ENCODE measurements at regions not wholly inside any gene's neighbourhood (a gene's known extent, or its start where the extent isn't known, plus 50 kb on each side); places are given as distances from the start of the nearest gene placed in this dataset.
A peak's percentile ranks its signal among the peaks of the same experiment; 100 is the strongest.
"Not testable (repeated sequence)": the region's sequence is repeated elsewhere in the genome, so short reads cannot be mapped to it uniquely, and the experiment has no call there.

DNA sequence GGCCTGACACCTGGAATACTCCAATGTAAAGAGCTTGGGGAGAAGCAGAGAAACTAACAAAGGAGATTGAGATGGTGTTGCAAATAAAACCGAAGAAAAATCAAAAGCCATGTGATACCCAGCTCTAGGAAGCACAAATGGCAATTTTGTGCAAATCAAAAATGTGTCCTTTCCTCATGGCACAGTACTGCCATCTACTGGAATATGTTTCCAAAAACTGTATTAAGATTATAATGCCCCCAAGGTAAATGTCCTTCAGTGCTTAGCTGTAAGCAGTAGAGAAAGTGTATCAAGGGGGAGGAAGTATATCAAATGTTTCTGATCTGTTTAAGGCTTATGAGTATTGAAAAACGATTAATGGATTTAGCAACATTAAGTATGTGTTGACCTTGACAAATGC, 620.3 kb downstream of the ZWINT start:
- not testable (repeated sequence) for H3K18ac ChIP-seq (ENCODE audit: low read depth in 1 of 2, low read length in 2 of 2)

DNA sequence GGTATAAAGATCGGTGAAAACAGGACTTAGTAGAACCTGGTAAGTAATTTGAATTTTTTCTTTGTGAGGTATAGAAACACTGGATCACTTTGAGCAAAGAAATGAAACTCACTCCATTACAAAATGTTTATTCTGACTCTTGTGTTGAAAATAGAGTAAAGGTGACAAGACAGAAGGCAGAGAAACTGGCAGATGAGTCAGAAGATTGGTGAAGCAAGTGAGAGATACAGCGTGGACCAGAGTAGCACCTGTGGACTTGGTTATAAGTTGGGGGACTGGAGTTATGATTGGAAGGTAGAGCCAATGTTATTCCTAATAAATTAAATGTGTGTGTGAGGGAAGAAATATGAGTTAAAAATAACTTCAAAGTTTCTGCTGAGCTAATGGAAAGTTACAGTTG, 620.9 kb downstream of the ZWINT start:
- H3K23ac ChIP-seq (ENCODE audit: low read length in 2 of 2) = no peak overlapping the region
- H4K91ac ChIP-seq (ENCODE audit: low read length) = no peak overlapping the region
- no peak overlapping the region for H2BK15ac ChIP-seq (ENCODE audit: low read depth, poor library complexity, severe bottlenecking)
- no peak overlapping the region for H3K27ac ChIP-seq (ENCODE audit: low read length, poor library complexity, severe bottlenecking)
- no peaks in the 10 kb centered on the region for H3K4me1 ChIP-seq (ENCODE audit: control insufficient read depth, insufficient read depth, low read depth, low read length)
- no peak overlapping the region for H2AFZ ChIP-seq (ENCODE audit: low read depth, low read length)
- no peak overlapping the region for H2BK5ac ChIP-seq (ENCODE audit: low read depth, low read length, poor library complexity, severe bottlenecking)
- no peak overlapping the region for H2BK120ac ChIP-seq (ENCODE audit: low read depth, low read length)
- no peak overlapping the region for H3K4me2 ChIP-seq (ENCODE audit: low read length, poor library complexity, severe bottlenecking)
- H3K9ac ChIP-seq (ENCODE audit: low read length) = no peak overlapping the region
- no peak overlapping the region for H4K8ac ChIP-seq (ENCODE audit: low read length)
- H3K27me3 ChIP-seq (ENCODE audit: control insufficient read depth in 1 of 2, insufficient read depth in 1 of 2, low read length in 2 of 2) = no peaks in the 10 kb centered on the region
- no peak overlapping the region for H3K4ac ChIP-seq (ENCODE audit: low read depth in 1 of 2, low read length in 2 of 2)
- no peaks in the 10 kb centered on the region for H3K9me3 ChIP-seq (ENCODE audit: control insufficient read depth, low read length)
- H3K14ac ChIP-seq (ENCODE audit: low read length in 2 of 2) = no peak overlapping the region
- H3K4me3 ChIP-seq (ENCODE audit: insufficient read depth in 1 of 2, low read depth in 1 of 2, low read length in 2 of 2) = no peak overlapping the region
- DNase-seq = no peak
- H2AK5ac ChIP-seq (ENCODE audit: low read length, severe bottlenecking) = no peak overlapping the region
- no peak overlapping the region for H2BK12ac ChIP-seq (ENCODE audit: low read length in 2 of 2)
- 97% methylated on average over 2 of the region's 2 CpGs for WGBS
- H3K79me1 ChIP-seq (replicated peaks; ENCODE audit: low read length, poor library complexity, severe bottlenecking) = no peaks in the 10 kb centered on the region
- H3K36me3 ChIP-seq (ENCODE audit: control insufficient read depth in 1 of 2, insufficient read depth in 2 of 2, low read depth in 1 of 2, low read length in 2 of 2) = no peaks in the 10 kb centered on the region
- no peak overlapping the region for H3K18ac ChIP-seq (ENCODE audit: low read depth in 1 of 2, low read length in 2 of 2)

More for the DNA sequence above, 620.3 kb downstream of the ZWINT start:
- not testable (repeated sequence) for H3K27me3 ChIP-seq (ENCODE audit: control insufficient read depth in 1 of 2, insufficient read depth in 1 of 2, low read length in 2 of 2); H3K23ac ChIP-seq (ENCODE audit: low read length in 2 of 2); H3K9me3 ChIP-seq (ENCODE audit: control insufficient read depth, low read length); H2BK5ac ChIP-seq (ENCODE audit: low read depth, low read length, poor library complexity, severe bottlenecking); H3K79me1 ChIP-seq (replicated peaks; ENCODE audit: low read length, poor library complexity, severe bottlenecking); H3K36me3 ChIP-seq (ENCODE audit: control insufficient read depth in 1 of 2, insufficient read depth in 2 of 2, low read depth in 1 of 2, low read length in 2 of 2); H3K9ac ChIP-seq (ENCODE audit: low read length); H4K91ac ChIP-seq (ENCODE audit: low read length); H2BK12ac ChIP-seq (ENCODE audit: low read length in 2 of 2); H3K27ac ChIP-seq (ENCODE audit: low read length, poor library complexity, severe bottlenecking); H4K8ac ChIP-seq (ENCODE audit: low read length); H2AK5ac ChIP-seq (ENCODE audit: low read length, severe bottlenecking); H3K4me2 ChIP-seq (ENCODE audit: low read length, poor library complexity, severe bottlenecking); H2AFZ ChIP-seq (ENCODE audit: low read depth, low read length); H2BK15ac ChIP-seq (ENCODE audit: low read depth, poor library complexity, severe bottlenecking); H3K14ac ChIP-seq (ENCODE audit: low read length in 2 of 2); H3K4me3 ChIP-seq (ENCODE audit: insufficient read depth in 1 of 2, low read depth in 1 of 2, low read length in 2 of 2); H3K4ac ChIP-seq (ENCODE audit: low read depth in 1 of 2, low read length in 2 of 2); H3K4me1 ChIP-seq (ENCODE audit: control insufficient read depth, insufficient read depth, low read depth, low read length); H2BK120ac ChIP-seq (ENCODE audit: low read depth, low read length)
- DNase-seq = peak; percentile 9
- WGBS = no CpG with 5 or more reads among the region's 2 CpGs

DNA sequence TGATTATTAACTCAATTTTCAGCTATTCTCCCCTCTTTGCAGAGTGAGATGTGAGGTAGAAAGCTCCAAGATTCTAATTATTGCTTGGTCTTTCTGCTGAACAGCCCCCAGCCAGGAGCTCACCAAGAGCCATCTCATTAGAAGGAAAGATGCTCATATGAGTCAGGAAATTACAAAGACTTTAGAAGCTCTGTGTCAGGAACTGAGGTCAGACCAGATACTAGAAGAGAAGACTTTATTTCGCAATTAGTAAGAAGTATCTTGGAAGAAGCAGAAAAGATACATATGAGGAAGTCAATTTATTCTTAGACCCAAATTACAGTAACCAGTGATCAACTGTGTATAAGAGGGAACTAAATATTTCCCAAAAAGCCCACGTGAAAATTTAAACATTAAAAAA, 626.9 kb downstream of the ZWINT start:
- Histone ChIP-seq H3K23ac (ENCODE audit: low read length in 2 of 2) (no peak overlapping the region), H3K14ac (ENCODE audit: low read length in 2 of 2) (no peak overlapping the region), H3K4ac (ENCODE audit: low read depth in 1 of 2, low read length in 2 of 2) (no peak overlapping the region), H2BK12ac (ENCODE audit: low read length in 2 of 2) (no peak overlapping the region), H3K9ac (ENCODE audit: low read length) (no peak overlapping the region), H4K8ac (ENCODE audit: low read length) (no peak overlapping the region), H3K9me3 (ENCODE audit: control insufficient read depth, low read length) (no peaks in the 10 kb centered on the region), H3K4me3 (ENCODE audit: insufficient read depth in 1 of 2, low read depth in 1 of 2, low read length in 2 of 2) (no peak overlapping the region), H2AK5ac (ENCODE audit: low read length, severe bottlenecking) (no peak overlapping the region), H3K36me3 (ENCODE audit: control insufficient read depth in 1 of 2, insufficient read depth in 2 of 2, low read depth in 1 of 2, low read length in 2 of 2) (no peaks in the 10 kb centered on the region), H2BK15ac (ENCODE audit: low read depth, poor library complexity, severe bottlenecking) (no peak overlapping the region), H3K27me3 (ENCODE audit: control insufficient read depth in 1 of 2, insufficient read depth in 1 of 2, low read length in 2 of 2) (no peaks in the 10 kb centered on the region), H3K27ac (ENCODE audit: low read length, poor library complexity, severe bottlenecking) (no peak overlapping the region), H3K4me2 (ENCODE audit: low read length, poor library complexity, severe bottlenecking) (no peak overlapping the region), H3K18ac (ENCODE audit: low read depth in 1 of 2, low read length in 2 of 2) (no peak overlapping the region), H2BK5ac (ENCODE audit: low read depth, low read length, poor library complexity, severe bottlenecking) (no peak overlapping the region), H3K79me1 (replicated peaks; ENCODE audit: low read length, poor library complexity, severe bottlenecking) (no peaks in the 10 kb centered on the region), H2BK120ac (ENCODE audit: low read depth, low read length) (no peak overlapping the region), H2AFZ (ENCODE audit: low read depth, low read length) (no peak overlapping the region), H3K4me1 (ENCODE audit: control insufficient read depth, insufficient read depth, low read depth, low read length) (no peaks in the 10 kb centered on the region), H4K91ac (ENCODE audit: low read length) (no peak overlapping the region)
- no CpG with 5 or more reads among the region's 2 CpGs for WGBS
- DNase-seq = peak; percentile 4

DNA sequence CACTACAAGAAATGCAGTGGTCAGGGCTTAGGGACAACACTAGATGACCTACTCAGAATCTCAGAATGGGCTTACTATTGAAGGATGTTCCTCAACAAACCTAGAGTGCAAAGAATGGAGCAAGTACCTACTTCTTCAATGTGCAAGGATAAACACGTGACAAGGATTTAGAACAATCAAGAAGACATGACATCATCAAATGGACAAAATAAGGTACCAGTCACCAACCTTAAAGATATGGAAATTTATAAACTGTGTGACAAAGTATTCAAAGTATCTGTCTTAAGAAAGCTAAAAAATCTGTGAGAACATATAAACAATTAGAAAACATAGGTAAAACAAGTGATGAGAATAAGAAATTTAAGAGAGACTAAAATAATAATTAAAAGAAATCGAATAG, 656.1 kb downstream of the ZWINT start:
- Histone ChIP-seq H2AFZ (ENCODE audit: low read depth, low read length) (no peak overlapping the region), H3K23ac (ENCODE audit: low read length in 2 of 2) (no peak overlapping the region), H3K4me3 (ENCODE audit: insufficient read depth in 1 of 2, low read depth in 1 of 2, low read length in 2 of 2) (no peak overlapping the region), H2BK5ac (ENCODE audit: low read depth, low read length, poor library complexity, severe bottlenecking) (no peak overlapping the region), H2BK12ac (ENCODE audit: low read length in 2 of 2) (no peak overlapping the region), H3K18ac (ENCODE audit: low read depth in 1 of 2, low read length in 2 of 2) (no peak overlapping the region), H3K27me3 (ENCODE audit: control insufficient read depth in 1 of 2, insufficient read depth in 1 of 2, low read length in 2 of 2) (no peaks in the 10 kb centered on the region), H3K9me3 (ENCODE audit: control insufficient read depth, low read length) (no peaks in the 10 kb centered on the region), H2BK15ac (ENCODE audit: low read depth, poor library complexity, severe bottlenecking) (no peak overlapping the region), H4K8ac (ENCODE audit: low read length) (no peak overlapping the region), H3K4ac (ENCODE audit: low read depth in 1 of 2, low read length in 2 of 2) (no peak overlapping the region), H3K36me3 (ENCODE audit: control insufficient read depth in 1 of 2, insufficient read depth in 2 of 2, low read depth in 1 of 2, low read length in 2 of 2) (no peaks in the 10 kb centered on the region), H2AK5ac (ENCODE audit: low read length, severe bottlenecking) (no peak overlapping the region), H3K4me2 (ENCODE audit: low read length, poor library complexity, severe bottlenecking) (no peak overlapping the region), H2BK120ac (ENCODE audit: low read depth, low read length) (no peak overlapping the region), H3K79me1 (replicated peaks; ENCODE audit: low read length, poor library complexity, severe bottlenecking) (no peaks in the 10 kb centered on the region), H3K9ac (ENCODE audit: low read length) (no peak overlapping the region), H3K27ac (ENCODE audit: low read length, poor library complexity, severe bottlenecking) (no peak overlapping the region), H4K91ac (ENCODE audit: low read length) (no peak overlapping the region), H3K14ac (ENCODE audit: low read length in 2 of 2) (no peak overlapping the region), H3K4me1 (ENCODE audit: control insufficient read depth, insufficient read depth, low read depth, low read length) (no peaks in the 10 kb centered on the region)
- DNase-seq = no peak
- whole genome bisulfite sequencing = no CpG with 5 or more reads among the region's 2 CpGs
